Thyroid gland (tissue), 4 donors: ENCODE measurements at regions not wholly inside any gene's neighbourhood (a gene's known extent, or its start where the extent isn't known, plus 50 kb on each side); places are given as distances from the start of the nearest gene placed in this dataset.

Experiments used
- CTCF ChIP-seq, 6 experiments: fragments of 200-600 bp in 3 of 6; fragments of 450-650 bp in 3 of 6; sonication (generic) in 3 of 6; IDR thresholded peaks; one replicate each; pipeline ENCODE4 v1.5.1; 2016 to 2019; ENCODE audit warnings: antibody characterized with exemption in 6 of 6, mild to moderate bottlenecking in 2 of 6, inconsistent platforms in 1 of 6, moderate library complexity in 1 of 6
- POLR2A ChIP-seq, 2 donors: fragments of 450-650 bp; IDR thresholded peaks; one replicate each; pipeline ENCODE4 v1.6.1; 2017; ENCODE audit warnings: antibody characterized with exemption in 2 of 2, mild to moderate bottlenecking in 2 of 2, moderate library complexity in 1 of 2

- TF ChIP-seq CTCF (IDR thresholded peaks at IDR 0.05) (no peak), POLR2A (IDR thresholded peaks at IDR 0.05) (no peak)
Observed at GRCh38 chr18:54433857-54434256, 76.2 kb downstream of the C18orf54 start.
